ENCODE measurements at regions not wholly inside any gene's neighbourhood (a gene's known extent, or its start where the extent isn't known, plus 50 kb on each side); places are given as distances from the start of the nearest gene placed in this dataset.

DNA sequence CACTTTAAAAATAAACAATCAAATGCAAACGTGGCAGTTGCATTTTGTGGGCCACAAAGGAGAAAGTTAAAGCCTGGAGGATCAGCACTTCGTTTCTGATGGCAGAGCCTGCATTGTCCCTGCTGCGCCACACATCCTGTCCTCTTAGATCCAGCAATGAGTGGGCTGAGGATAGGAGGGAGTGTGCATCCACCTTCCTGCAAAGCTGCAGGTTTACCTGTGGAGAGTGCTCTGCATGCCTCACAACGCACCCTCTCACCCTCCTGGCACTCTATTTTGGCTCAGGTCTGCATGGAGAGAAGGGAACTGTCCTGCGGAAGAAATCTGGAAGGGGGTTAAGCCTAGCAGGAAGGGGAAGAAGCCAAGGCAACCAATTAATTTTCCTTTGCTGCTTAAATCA, 212.2 kb upstream of the SLC24A2 start:
- no peak for DNase-seq (ENCODE audit: low read depth in 2 of 2)

- DNase-seq (ENCODE audit: low read depth in 2 of 2) = peak; percentile 34 to 45
Measured at GRCh38 chr9:19999491-20000057, 210.7 kb upstream of the SLC24A2 start.

DNA sequence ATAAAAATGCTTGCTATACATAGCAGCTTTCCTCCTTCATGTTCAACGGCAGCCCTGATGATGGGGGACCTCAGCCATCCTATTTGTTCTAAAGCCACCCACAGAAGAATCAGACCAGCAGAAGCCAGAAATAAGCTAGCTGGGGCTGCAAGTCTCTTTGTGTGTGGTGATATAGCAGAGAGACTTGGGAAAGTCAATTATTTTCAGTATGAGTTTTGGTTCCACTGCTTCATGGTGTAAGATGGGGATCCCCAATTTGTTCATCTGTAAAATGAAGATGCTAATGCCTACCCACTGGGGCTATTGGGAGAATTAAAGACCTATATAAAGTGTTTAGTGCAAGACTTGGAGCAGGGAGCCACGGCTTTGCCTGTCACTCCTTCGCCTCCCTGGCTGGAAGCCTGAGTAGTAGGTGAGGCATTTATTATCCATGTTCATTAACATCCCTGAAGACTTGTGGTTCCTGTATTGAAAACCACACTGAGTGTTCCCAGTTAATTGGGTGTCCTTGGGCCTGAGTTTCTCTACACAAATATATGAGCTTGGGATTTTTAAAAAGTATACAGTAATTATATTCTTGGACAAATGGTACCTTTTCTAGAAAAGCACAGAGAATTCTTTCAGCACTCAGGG, 210.1 kb upstream of the SLC24A2 start:
- DNase-seq (ENCODE audit: low read depth in 2 of 2) = no peak

- DNase-seq (ENCODE audit: low read depth in 2 of 2) = no peak
Measured at GRCh38 chr9:19998153-19998552, 209.3 kb upstream of the SLC24A2 start.

GRCh38 chr9:19995619-19996018, 206.8 kb upstream of the SLC24A2 start:
- no peak for DNase-seq (ENCODE audit: low read depth in 2 of 2)

- no peak for DNase-seq (ENCODE audit: low read depth in 2 of 2)
Measured at GRCh38 chr9:19994296-19994695, 205.5 kb upstream of the SLC24A2 start.

DNA sequence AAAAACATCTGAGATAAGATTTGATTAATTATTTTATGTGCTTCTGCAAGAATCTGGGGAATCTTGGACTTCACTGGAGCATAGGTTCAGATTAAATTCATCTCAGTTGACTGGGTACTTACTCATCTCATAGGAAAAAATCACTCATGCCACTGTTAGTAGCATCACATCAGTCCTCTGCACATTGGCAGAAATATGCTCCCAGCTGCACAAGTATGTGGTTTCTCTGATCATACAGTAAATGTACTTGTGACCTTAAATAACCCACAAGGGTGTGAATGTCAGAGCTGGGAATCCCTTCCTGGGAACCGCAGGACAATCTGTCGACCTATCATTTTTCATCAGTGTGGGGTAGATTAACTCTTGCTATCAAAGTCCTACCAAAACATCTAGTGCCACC, 203.7 kb upstream of the SLC24A2 start:
- DNase-seq (ENCODE audit: low read depth in 2 of 2) = no peak

DNA sequence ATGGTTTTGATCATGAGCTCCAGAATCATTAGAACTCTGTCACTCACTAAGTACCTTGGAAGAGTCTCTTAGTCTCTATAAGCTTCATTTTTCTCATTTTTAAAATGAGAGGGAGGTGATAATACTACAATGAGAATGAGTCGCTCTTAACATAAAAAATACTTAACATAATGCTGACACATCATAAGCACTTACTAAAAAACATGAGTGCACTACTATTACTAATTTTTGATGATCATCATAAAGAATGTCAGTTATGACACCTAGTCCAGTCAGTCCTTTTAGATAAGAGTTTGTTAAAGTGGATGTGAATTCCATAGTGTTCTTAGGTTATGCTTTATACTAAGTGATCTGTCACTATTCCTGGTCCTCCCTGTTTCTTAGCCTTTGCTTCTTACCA, 200.4 kb upstream of the SLC24A2 start:
- DNase-seq (ENCODE audit: low read depth in 2 of 2) = no peak

GRCh38 chr9:19988281-19988680, 199.4 kb upstream of the SLC24A2 start:
- no peak for DNase-seq (ENCODE audit: low read depth in 2 of 2)

DNA sequence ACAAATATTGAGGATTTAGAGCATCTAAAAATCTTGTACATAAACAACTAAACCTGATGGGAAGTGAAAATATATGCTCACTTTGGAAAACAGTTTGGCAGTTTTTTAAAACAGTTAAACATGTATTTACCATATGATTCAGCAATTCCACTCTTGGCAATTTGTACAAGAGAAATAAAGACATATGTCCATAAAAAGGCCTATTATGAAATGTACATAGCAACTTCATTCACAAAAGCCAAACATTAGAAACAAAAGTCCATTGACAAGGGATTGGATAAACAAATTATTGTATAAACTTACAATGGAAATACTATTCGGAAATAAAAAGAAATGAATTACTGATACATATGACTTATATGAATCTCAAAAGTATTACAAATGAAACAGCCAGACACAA, 196.2 kb upstream of the SLC24A2 start:
- DNase-seq (ENCODE audit: low read depth in 2 of 2) = no peak

DNA sequence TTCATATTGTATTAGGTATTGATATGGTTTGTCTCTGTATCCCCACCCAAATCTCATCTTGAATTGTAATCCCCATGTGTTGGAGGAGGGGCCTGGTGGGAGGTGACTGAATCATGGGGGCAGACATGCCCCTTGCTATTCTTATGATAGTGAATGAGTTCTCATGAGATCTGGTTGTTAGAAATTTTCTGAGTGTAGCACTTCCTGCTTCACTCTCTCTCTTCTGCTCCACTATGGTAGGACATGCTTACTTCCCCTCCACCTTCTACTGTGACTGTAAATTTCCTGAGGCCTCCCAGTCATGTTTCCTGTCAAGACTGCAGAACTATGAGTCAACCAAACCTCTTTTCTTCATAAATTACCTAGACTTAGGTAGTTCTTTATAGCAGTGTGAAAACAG, 187.4 kb upstream of the SLC24A2 start:
- DNase-seq (ENCODE audit: low read depth in 2 of 2) = peak; percentile 8 to 13

GRCh38 chr9:19975499-19975898, 186.7 kb upstream of the SLC24A2 start:
- no peak for DNase-seq (ENCODE audit: low read depth in 2 of 2)

DNA sequence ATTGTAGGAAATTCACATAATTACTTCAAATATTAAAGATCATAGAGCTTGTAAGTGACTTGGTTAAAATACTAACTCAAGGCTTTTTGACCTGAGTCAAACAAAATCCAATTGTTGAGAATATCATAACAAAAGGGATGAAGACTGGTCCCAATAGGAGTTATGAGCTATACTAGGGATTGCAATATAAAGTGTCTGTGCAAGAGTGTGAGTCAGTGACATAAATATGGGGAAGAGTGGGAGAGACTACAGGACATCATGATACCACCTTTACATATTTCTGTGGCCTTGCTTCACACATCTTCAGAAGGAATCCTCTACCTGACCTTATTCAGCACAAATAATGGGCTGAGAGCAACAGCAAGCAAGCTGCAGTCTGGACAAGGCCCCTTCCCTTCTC, 180.9 kb upstream of the SLC24A2 start:
- no peak for DNase-seq (ENCODE audit: low read depth in 2 of 2)

DNA sequence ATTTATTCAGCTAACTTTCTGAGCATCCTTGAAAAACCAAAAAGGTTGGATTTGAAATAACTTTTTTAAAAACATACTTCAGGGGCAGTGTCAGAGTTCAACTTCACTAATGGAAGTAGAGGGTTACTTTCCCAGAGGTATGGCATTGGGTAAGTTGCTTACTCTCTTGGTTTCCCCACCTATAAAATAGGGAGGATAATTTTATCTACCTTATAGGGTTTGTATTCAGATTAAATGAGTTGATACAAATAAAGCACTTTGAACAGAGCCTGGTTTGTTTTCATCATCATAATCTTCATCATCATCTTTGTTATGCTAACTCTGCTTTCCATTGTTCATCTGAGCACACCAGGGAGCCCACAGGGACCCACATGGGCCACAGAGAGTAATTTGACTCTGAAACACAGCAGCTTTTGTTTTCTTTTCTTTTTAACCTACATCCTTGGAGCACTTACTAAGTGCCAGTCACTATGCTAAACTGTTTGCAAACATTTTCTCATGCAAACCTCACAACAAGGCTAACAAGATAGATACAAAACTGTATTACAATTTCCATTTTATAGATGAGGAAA, 179.1 kb upstream of the SLC24A2 start:
- no peak for DNase-seq (ENCODE audit: low read depth in 2 of 2)

DNA sequence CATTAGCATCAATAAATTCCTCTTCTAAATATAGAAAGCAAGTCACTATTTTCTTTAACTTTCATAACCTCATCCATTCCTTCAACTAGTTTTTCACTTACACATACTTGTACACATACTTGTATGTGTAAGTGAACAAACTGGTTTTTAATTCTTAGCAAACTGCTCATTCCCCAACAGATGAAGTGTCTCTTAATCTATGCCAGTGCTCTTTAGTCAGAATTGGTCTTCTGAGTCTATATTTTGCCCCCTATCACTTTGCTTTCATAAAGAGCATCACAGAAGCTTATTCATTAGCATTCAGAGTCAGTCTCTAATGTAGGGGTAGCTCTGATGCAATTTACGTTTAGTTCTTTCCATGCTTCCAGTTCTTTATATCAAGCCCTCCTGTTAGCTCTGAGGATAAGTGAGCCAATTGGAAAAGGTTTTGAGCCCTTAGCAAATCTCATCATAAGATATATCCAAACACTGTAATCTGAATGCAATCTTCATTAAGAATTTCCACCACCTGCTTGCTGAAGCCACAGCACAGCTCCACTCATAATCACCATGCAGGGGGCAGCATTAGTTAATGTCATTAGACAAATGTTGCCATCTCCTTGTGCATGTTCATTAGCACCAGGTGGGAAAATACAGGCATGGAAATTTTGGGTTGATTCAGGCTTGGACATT, 178.5 kb upstream of the SLC24A2 start:
- no peak for DNase-seq (ENCODE audit: low read depth in 2 of 2)

GRCh38 chr9:19965336-19965735, 176.5 kb upstream of the SLC24A2 start:
- DNase-seq (ENCODE audit: low read depth in 2 of 2) = no peak

DNA sequence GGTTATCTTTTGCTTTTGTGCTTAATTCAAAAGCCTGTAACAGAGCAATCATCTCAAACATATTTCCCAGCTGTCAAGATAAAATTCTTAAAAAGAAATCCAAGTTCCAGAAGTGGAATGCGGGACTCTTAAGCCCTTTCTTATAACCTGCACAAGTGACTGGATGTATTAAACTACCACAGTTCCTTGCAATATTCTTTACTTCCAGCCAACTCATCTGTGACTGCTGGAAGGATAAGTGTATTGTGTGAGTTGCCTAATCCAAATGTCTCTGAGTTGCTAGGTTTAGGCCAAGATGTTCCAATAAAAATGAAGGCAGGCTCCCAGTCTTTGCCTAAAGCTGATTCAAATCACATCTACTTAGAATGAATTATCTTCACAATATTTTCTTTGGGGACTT, 159.2 kb upstream of the SLC24A2 start:
- no peak for DNase-seq (ENCODE audit: low read depth in 2 of 2)

- no peak for DNase-seq (ENCODE audit: low read depth in 2 of 2)
Measured at GRCh38 chr9:19946441-19947109, 157.7 kb upstream of the SLC24A2 start.

GRCh38 chr9:19941874-19942273, 153.0 kb upstream of the SLC24A2 start:
- DNase-seq (ENCODE audit: low read depth in 2 of 2) = no peak

DNA sequence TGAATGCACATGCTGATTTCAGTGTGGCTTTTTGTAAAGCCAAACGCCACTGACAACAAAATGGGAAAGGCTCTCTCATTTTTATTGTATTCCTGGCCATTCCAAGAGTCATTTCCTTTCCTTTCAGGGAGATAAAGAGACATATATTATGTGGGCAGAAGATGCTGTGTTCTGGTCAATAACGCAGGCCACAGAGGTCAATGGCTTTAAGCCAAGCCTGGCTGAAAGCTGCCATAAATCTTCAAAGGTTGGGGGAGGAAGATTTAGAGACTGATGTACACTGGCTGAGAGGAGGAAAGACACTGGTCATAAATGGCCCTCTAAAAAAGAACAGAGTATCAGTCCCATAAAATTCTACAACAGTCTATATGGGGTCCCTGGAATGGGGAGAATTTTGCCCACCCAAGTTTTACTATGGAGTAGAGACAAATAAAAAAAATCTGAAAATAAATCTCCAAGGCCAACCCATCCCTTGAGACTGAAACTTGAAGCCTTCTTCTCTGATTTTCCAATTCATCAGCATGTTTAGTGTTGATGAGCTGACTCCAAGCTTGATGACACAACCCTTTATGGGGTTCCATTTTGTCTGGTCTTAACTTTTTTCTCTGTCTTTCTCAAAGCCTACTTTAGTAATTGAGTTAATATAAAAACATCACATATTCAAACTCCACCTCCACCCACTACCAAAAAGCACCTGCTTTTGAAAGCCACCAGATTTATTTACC, 152.1 kb upstream of the SLC24A2 start:
- no peak for DNase-seq (ENCODE audit: low read depth in 2 of 2)

DNA sequence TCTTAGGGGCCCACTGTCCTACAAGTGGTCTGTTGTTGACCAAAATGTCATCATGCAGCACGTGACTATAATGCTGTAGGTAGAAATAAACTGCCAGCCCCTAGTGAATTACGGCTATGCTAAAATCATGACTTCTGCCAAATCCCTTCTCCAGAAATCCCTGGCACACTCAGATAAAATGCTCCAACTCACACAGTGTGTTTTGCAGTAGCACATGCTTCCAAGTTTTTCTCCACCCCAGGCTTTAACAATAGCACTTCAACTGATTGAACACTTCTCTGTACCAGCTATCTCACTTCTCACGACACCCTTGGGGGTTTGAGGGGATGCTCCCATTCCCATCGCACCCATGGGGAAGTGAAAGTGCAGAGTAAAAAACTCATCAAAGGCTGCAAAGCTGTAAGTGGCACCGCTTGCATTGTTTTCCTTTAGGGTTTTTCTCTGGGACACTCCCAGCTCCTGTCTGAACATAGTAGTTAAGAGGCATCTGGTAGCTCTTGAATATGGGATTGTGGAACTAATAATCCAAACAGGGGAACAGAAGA, 151.0 kb upstream of the SLC24A2 start:
- no peak for DNase-seq (ENCODE audit: low read depth in 2 of 2)
